ENCODE measurements at regions not wholly inside any gene's neighbourhood (a gene's known extent, or its start where the extent isn't known, plus 50 kb on each side); places are given as distances from the start of the nearest gene placed in this dataset.

DNA sequence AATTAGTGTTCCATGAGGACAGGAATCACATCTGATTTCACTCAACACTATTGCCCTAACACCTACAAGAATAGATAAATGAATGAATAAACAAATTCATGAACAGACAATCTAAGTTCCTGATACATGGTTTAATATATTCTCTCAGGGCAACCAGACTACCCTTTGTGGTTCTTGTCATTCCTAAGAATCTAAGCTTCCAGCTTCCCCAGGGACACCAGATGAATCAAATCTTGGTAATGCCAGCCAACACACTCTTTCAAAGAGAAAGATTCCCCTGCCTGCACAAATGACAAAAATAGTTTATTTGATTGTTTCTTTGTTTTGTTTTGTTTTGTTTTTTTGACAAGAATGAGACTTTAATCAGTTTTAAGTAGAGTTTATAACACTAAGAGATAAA is 237.5 kb upstream of the CHAC2 start:
- intact Hi-C loops (cut with DNase I), result no loop called here
- DNase-seq, result no peak
- peaks cover 0 to 6% (median 1%) of the 10 kb centered on the region in 4 donors for H3K9me3 ChIP-seq
- no peak overlapping the region for H3K27ac ChIP-seq
- no peak overlapping the region for H3K4me3 ChIP-seq
- no peaks in the 10 kb centered on the region for H3K27me3 ChIP-seq
- no peaks in the 10 kb centered on the region for H3K36me3 ChIP-seq
- TF ChIP-seq POLR2AphosphoS5 (IDR thresholded peaks at IDR 0.05) (no peak), CTCF (IDR thresholded peaks at IDR 0.05) (no peak), EP300 (IDR thresholded peaks at IDR 0.05) (no peak), POLR2A (IDR thresholded peaks at IDR 0.05) (no peak)
- no peaks in the 10 kb centered on the region for H3K4me1 ChIP-seq

DNA sequence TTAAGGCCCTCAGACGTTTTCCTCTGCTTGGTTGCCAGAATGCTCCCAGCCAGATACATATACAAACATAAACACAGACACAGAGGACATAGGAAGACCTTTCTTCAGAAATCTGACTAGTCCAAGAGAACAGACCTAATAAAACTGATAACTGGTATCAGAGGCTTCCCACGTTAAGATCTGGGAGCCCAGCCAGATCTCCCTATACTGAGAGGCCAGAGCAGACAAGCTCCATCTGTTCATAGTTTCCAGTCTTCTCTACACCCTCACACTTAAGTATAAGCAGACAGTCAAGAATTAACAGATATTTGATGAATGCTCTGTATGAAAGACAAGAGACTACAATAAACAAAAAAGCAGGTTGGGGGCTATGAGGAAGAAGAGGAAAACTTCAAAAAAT is 240.5 kb upstream of the CHAC2 start:
- 20 to 58% methylated on average over 2 of the region's 2 CpGs for WGBS, 2 donors
- Histone ChIP-seq H3K4me3 (no peak overlapping the region), H3K27ac (no peak overlapping the region)

GRCh38 chr2:53519918-53520841 is 247.4 kb upstream of the CHAC2 start:
- no peak for DNase-seq
- Histone ChIP-seq H3K4me3 (no peak overlapping the region), H3K9me3 (no peaks in the 10 kb centered on the region), H3K36me3 (no peaks in the 10 kb centered on the region), H3K27me3 (no peaks in the 10 kb centered on the region), H3K27ac (no peak overlapping the region), H3K4me1 (peaks cover 0 to 6% (median 0%) of the 10 kb centered on the region in 4 donors)
- WGBS, 2 donors, result 67 to 68% methylated on average over 10 of the region's 10 CpGs
- intact Hi-C loops (cut with DNase I), result no loop called here
- TF ChIP-seq CTCF (IDR thresholded peaks at IDR 0.05), result no peak
- TF ChIP-seq POLR2A (IDR thresholded peaks at IDR 0.05), result no peak
- no peak for TF ChIP-seq POLR2AphosphoS5 (IDR thresholded peaks at IDR 0.05)
- no peak for TF ChIP-seq EP300 (IDR thresholded peaks at IDR 0.05)

More for the DNA sequence above, 240.5 kb upstream of the CHAC2 start:
- Histone ChIP-seq H3K4me1 (no peaks in the 10 kb centered on the region), H3K9me3 (peaks cover 0 to 3% (median under 1%) of the 10 kb centered on the region in 4 donors), H3K36me3 (no peaks in the 10 kb centered on the region), H3K27me3 (no peaks in the 10 kb centered on the region)
- intact Hi-C loops (cut with DNase I), result no loop called here
- no peak for DNase-seq
- no peak for TF ChIP-seq POLR2AphosphoS5 (IDR thresholded peaks at IDR 0.05)
- TF ChIP-seq CTCF (IDR thresholded peaks at IDR 0.05), result no peak
- no peak for TF ChIP-seq EP300 (IDR thresholded peaks at IDR 0.05)
- TF ChIP-seq POLR2A (IDR thresholded peaks at IDR 0.05), result no peak

GRCh38 chr2:53517406-53517805 is 250.2 kb upstream of the CHAC2 start:
- intact Hi-C loops (cut with DNase I), result no loop called here
- H3K9me3 ChIP-seq, result no peaks in the 10 kb centered on the region
- H3K4me1 ChIP-seq, result peaks cover 0 to 14% (median 1%) of the 10 kb centered on the region in 4 donors
- no peaks in the 10 kb centered on the region for H3K27me3 ChIP-seq
- no peak overlapping the region for H3K4me3 ChIP-seq
- no peak for TF ChIP-seq POLR2A (IDR thresholded peaks at IDR 0.05)
- no peak for TF ChIP-seq EP300 (IDR thresholded peaks at IDR 0.05)
- no peak for TF ChIP-seq POLR2AphosphoS5 (IDR thresholded peaks at IDR 0.05)
- TF ChIP-seq CTCF (IDR thresholded peaks at IDR 0.05), result no peak
- 85 to 86% methylated on average over 7 of the region's 7 CpGs for whole genome bisulfite sequencing, 2 donors
- H3K36me3 ChIP-seq, result no peaks in the 10 kb centered on the region
- no peak overlapping the region for H3K27ac ChIP-seq
- DNase-seq, result no peak

Measured in sigmoid colon (tissue), 6 donors.